Activated B cell treated with CpG ODN at 0.5 μM for 24 hours (primary cell): ENCODE measurements at regions not wholly inside any gene's neighbourhood (a gene's known extent, or its start where the extent isn't known, plus 50 kb on each side); places are given as distances from the start of the nearest gene placed in this dataset.

Experiments
- ATAC-seq: fragments of 200-7000 bp; cut with Tn5 transposase; one replicate; pipeline ENCODE4 v1.10.0; 2021; ENCODE audit warnings: low read depth, mild to moderate bottlenecking, moderate library complexity
- CTCF ChIA-PET: fragments of 350-600 bp; sonication (Branson Sonifier 250); formaldehyde crosslinking; loops from one replicate; lab custom pipeline; 2021; ENCODE audit warnings: antibody characterized with exemption; lab: Charles Lee
- POLR2A ChIA-PET: fragments of 350-600 bp; sonication (Branson Sonifier 250); formaldehyde crosslinking; loops from one replicate; lab custom pipeline; 2021; ENCODE audit warnings: antibody characterized with exemption; lab: Charles Lee
- DNase-seq: peaks from one replicate; pipeline ENCODE4 v3.0.0; 2022
- H3K27ac Mint-ChIP-seq: one replicate; pipeline ENCODE4 v1.8.0; 2020; ENCODE audit warnings: mixed read lengths
- H3K27me3 Mint-ChIP-seq: one replicate; pipeline ENCODE4 v1.8.0; 2021; ENCODE audit warnings: mixed read lengths
- H3K36me3 Mint-ChIP-seq: one replicate; pipeline ENCODE4 v1.8.0; 2021; ENCODE audit warnings: low read depth, mixed read lengths
- H3K4me1 Mint-ChIP-seq: one replicate; pipeline ENCODE4 v1.8.0; 2021; ENCODE audit warnings: mixed read lengths
- H3K4me3 Mint-ChIP-seq: one replicate; pipeline ENCODE4 v1.8.0; 2020; ENCODE audit warnings: mild to moderate bottlenecking, mixed read lengths
- H3K9me3 Mint-ChIP-seq: one replicate; pipeline ENCODE4 v1.8.0; 2020; ENCODE audit warnings: mixed read lengths
- CTCF ChIP-seq: fragments of 200-600 bp; IDR thresholded peaks from one replicate; pipeline ENCODE4 v1.8.0; 2022; ENCODE audit warnings: antibody characterized with exemption, mild to moderate bottlenecking
- intact Hi-C: fragments of 100-400 bp; cut with micrococcal nuclease; formaldehyde crosslinking; loops from one replicate; pipeline ENCODE4 v1.15.1; 2024

DNA sequence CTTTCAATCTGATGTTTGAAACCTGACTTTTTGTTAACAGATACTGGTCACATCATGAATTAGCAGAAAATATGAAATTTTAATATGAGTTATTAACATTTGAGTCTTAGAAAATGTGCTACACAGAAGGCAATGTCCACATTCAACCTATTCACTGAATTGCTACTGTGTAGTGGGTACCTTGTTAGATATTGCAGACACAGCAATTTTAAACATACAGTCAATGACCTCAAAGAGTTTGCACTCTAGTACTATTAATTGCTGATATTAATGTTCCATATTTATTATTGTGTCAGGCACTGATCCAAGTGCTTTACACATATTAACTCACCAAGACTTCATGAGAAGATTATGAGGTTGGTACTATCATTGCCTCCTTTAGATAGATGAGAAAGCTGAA, 385.4 kb upstream of the PKDCC start:
- no peak for TF ChIP-seq CTCF
- ATAC-seq (no peak), DNase-seq (no peak)
- intact Hi-C loops, result no loop called here
- Mint-ChIP-seq H3K27ac (no peak overlapping the region), H3K9me3 (no peaks in the 10 kb centered on the region), H3K27me3 (no peaks in the 10 kb centered on the region), H3K4me1 (no peaks in the 10 kb centered on the region), H3K36me3 (no peaks in the 10 kb centered on the region), H3K4me3 (no peak overlapping the region)
- ChIA-PET CTCF (no interaction called here), POLR2A (no interaction called here)

DNA sequence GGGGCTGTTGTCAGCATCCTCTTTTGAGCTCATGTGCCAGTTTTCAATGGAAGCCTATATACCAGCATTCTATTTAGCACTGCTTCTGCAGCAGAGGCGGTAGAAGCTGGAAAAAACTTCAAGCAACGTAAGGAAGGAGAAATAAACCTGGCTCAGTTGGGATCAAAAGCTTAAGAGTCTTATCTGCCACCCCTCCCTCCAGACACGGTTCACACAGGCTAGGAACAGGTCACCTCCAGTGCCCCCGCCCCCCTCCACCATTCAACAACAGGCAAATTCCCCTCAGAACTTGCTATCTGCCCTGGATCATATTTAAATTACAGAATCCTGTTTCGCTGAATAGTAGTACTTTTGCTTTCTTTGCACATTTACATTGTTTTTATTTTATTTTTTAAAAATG, 384.8 kb upstream of the PKDCC start:
- no peak for TF ChIP-seq CTCF
- DNase-seq (no peak), ATAC-seq (no peak)
- H3K4me3 Mint-ChIP-seq, result no peak overlapping the region
- CTCF ChIA-PET, result interaction anchor here (0.6 kb wide), 1 partner anchor 18 kb away, joined by 3 read pairs; no protein-coding TSS in a partner anchor
- H3K36me3 Mint-ChIP-seq, result no peaks in the 10 kb centered on the region
- no peak overlapping the region for H3K27ac Mint-ChIP-seq
- H3K9me3 Mint-ChIP-seq, result no peaks in the 10 kb centered on the region
- H3K27me3 Mint-ChIP-seq, result no peaks in the 10 kb centered on the region
- POLR2A ChIA-PET, result no interaction called here
- intact Hi-C loops, result no loop called here
- H3K4me1 Mint-ChIP-seq, result no peaks in the 10 kb centered on the region

DNA sequence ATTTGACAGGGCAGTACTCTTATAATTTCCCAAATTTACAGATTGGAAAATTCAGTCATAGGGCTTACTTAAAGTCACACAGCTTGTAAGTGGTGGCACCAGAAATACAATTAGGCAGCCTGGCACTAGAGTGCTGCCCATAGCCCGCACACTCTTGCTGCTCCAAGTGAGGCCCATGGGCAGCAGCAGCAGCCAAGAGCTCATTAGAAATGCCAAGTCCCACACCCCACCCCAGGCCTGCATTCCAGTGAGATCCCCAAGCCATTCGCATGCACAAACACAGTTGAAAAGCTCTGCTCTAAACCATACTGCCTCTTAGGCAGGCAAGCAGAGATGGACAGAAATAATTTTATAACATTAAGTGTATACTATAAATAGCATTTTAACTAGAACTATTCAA, 379.3 kb upstream of the PKDCC start:
- Mint-ChIP-seq H3K27me3 (no peaks in the 10 kb centered on the region), H3K27ac (no peak overlapping the region), H3K4me1 (no peaks in the 10 kb centered on the region), H3K36me3 (no peaks in the 10 kb centered on the region), H3K9me3 (no peaks in the 10 kb centered on the region), H3K4me3 (no peak overlapping the region)
- no peak for TF ChIP-seq CTCF
- no peak for DNase-seq
- POLR2A ChIA-PET, result no interaction called here
- intact Hi-C loops, result no loop called here
- CTCF ChIA-PET, result no interaction called here
- ATAC-seq, result no peak

- Mint-ChIP-seq H3K36me3 (no peaks in the 10 kb centered on the region), H3K4me1 (no peaks in the 10 kb centered on the region), H3K27me3 (no peaks in the 10 kb centered on the region), H3K4me3 (no peak overlapping the region), H3K27ac (no peak overlapping the region), H3K9me3 (no peaks in the 10 kb centered on the region)
- CTCF ChIA-PET, result no interaction called here
- POLR2A ChIA-PET, result no interaction called here
- intact Hi-C loops, result no loop called here
- no peak for TF ChIP-seq CTCF
- no peak for ATAC-seq
- DNase-seq, result no peak
Measured at GRCh38 chr2:41678639-41679038, 369.2 kb upstream of the PKDCC start.

GRCh38 chr2:41686156-41686555, 361.7 kb upstream of the PKDCC start:
- H3K27me3 Mint-ChIP-seq, result no peaks in the 10 kb centered on the region
- ATAC-seq (no peak), DNase-seq (no peak)
- no peak overlapping the region for H3K27ac Mint-ChIP-seq
- H3K9me3 Mint-ChIP-seq, result no peaks in the 10 kb centered on the region
- POLR2A ChIA-PET, result no interaction called here
- TF ChIP-seq CTCF, result no peak
- CTCF ChIA-PET, result interaction anchor here (1.7 kb wide), 1 partner anchor 12 kb away, joined by 5 read pairs; no protein-coding TSS in a partner anchor
- H3K36me3 Mint-ChIP-seq, result no peaks in the 10 kb centered on the region
- H3K4me3 Mint-ChIP-seq, result no peak overlapping the region
- H3K4me1 Mint-ChIP-seq, result no peaks in the 10 kb centered on the region
- intact Hi-C loops, result no loop called here
